HUES48 (cell line): ENCODE measurements at regions not wholly inside any gene's neighbourhood (a gene's known extent, or its start where the extent isn't known, plus 50 kb on each side); places are given as distances from the start of the nearest gene placed in this dataset.
A peak's percentile ranks its signal among the peaks of the same experiment; 100 is the strongest.

ENCODE experiments used
- H3K27ac ChIP-seq: one replicate; pipeline ENCODE4 v1.7.0; 2013; ENCODE audit warnings: low read depth, low read length, inconsistent platforms
- H3K27me3 ChIP-seq: 2 replicates; pipeline ENCODE4 v1.6.1; 2013; ENCODE audit warnings: mild to moderate bottlenecking, low read length; ENCODE audit not compliant: control insufficient read depth, insufficient read depth
- H3K36me3 ChIP-seq: 2 replicates; pipeline ENCODE4 v1.6.1; 2013; ENCODE audit warnings: low read length; ENCODE audit not compliant: control insufficient read depth, insufficient read depth
- H3K4me1 ChIP-seq: 2 replicates; pipeline ENCODE4 v1.6.1; 2013; ENCODE audit warnings: mild to moderate bottlenecking, low read length; ENCODE audit not compliant: control insufficient read depth, insufficient read depth
- H3K4me3 ChIP-seq: 2 replicates; pipeline ENCODE4 v1.5.1; 2013; ENCODE audit warnings: mild to moderate bottlenecking, low read depth, low read length
- H3K9ac ChIP-seq: 2 replicates; pipeline ENCODE4 v1.6.1; 2013; ENCODE audit warnings: mild to moderate bottlenecking, low read depth, low read length, moderate library complexity
- H3K9me3 ChIP-seq: 2 replicates; pipeline ENCODE4 v1.6.1; 2013; ENCODE audit warnings: low read length; ENCODE audit not compliant: control insufficient read depth, insufficient read depth

GRCh38 chr20:40435146-40435895 lies 253.7 kb downstream of the MAFB start:
- no peaks in the 10 kb centered on the region for H3K27me3 ChIP-seq
- H3K9ac ChIP-seq = no peak overlapping the region

GRCh38 chr20:40434122-40434521 lies 254.9 kb downstream of the MAFB start:
- H3K9me3 ChIP-seq = no peaks in the 10 kb centered on the region
- H3K4me1 ChIP-seq = no peaks in the 10 kb centered on the region
- no peaks in the 10 kb centered on the region for H3K27me3 ChIP-seq
- H3K9ac ChIP-seq = no peak overlapping the region
- no peak overlapping the region for H3K27ac ChIP-seq
- H3K4me3 ChIP-seq = no peak overlapping the region
- no peaks in the 10 kb centered on the region for H3K36me3 ChIP-seq

More at GRCh38 chr20:40435146-40435895, 253.7 kb downstream of the MAFB start:
- Histone ChIP-seq H3K4me3 (no peak overlapping the region), H3K27ac (no peak overlapping the region), H3K9me3 (no peaks in the 10 kb centered on the region), H3K4me1 (no peaks in the 10 kb centered on the region), H3K36me3 (no peaks in the 10 kb centered on the region)

- no peaks in the 10 kb centered on the region for H3K4me1 ChIP-seq
- no peak overlapping the region for H3K27ac ChIP-seq
- no peaks in the 10 kb centered on the region for H3K36me3 ChIP-seq
- no peaks in the 10 kb centered on the region for H3K9me3 ChIP-seq
- no peak overlapping the region for H3K4me3 ChIP-seq
- no peaks in the 10 kb centered on the region for H3K27me3 ChIP-seq
- no peak overlapping the region for H3K9ac ChIP-seq
Observed at GRCh38 chr20:40433341-40433861, 255.6 kb downstream of the MAFB start.

GRCh38 chr20:40431611-40432010 lies 257.4 kb downstream of the MAFB start:
- H3K9me3 ChIP-seq = no peaks in the 10 kb centered on the region
- no peak overlapping the region for H3K4me3 ChIP-seq
- H3K4me1 ChIP-seq = no peaks in the 10 kb centered on the region
- no peak overlapping the region for H3K9ac ChIP-seq
- peak overlapping the region; percentile 23 for H3K27ac ChIP-seq
- no peaks in the 10 kb centered on the region for H3K27me3 ChIP-seq
- no peaks in the 10 kb centered on the region for H3K36me3 ChIP-seq

- Histone ChIP-seq H3K36me3 (no peaks in the 10 kb centered on the region), H3K4me3 (no peak overlapping the region), H3K27me3 (no peaks in the 10 kb centered on the region), H3K4me1 (no peaks in the 10 kb centered on the region), H3K9ac (no peak overlapping the region), H3K9me3 (no peaks in the 10 kb centered on the region), H3K27ac (no peak overlapping the region)
Observed at GRCh38 chr20:40431112-40431511, 257.9 kb downstream of the MAFB start.

- Histone ChIP-seq H3K27me3 (no peaks in the 10 kb centered on the region), H3K4me3 (no peak overlapping the region), H3K36me3 (no peaks in the 10 kb centered on the region), H3K9ac (no peak overlapping the region), H3K4me1 (no peaks in the 10 kb centered on the region), H3K9me3 (no peaks in the 10 kb centered on the region), H3K27ac (no peak overlapping the region)
Observed at GRCh38 chr20:40427026-40427425, 262.0 kb downstream of the MAFB start.

- Histone ChIP-seq H3K27me3 (no peaks in the 10 kb centered on the region), H3K9ac (no peak overlapping the region), H3K4me1 (no peaks in the 10 kb centered on the region), H3K4me3 (no peak overlapping the region), H3K27ac (no peak overlapping the region), H3K36me3 (no peaks in the 10 kb centered on the region), H3K9me3 (no peaks in the 10 kb centered on the region)
Observed at GRCh38 chr20:40424695-40425094, 264.3 kb downstream of the MAFB start.

- H3K27me3 ChIP-seq = no peaks in the 10 kb centered on the region
- H3K27ac ChIP-seq = no peak overlapping the region
- no peaks in the 10 kb centered on the region for H3K4me1 ChIP-seq
- H3K36me3 ChIP-seq = no peaks in the 10 kb centered on the region
- no peak overlapping the region for H3K4me3 ChIP-seq
- no peaks in the 10 kb centered on the region for H3K9me3 ChIP-seq
- no peak overlapping the region for H3K9ac ChIP-seq
Observed at GRCh38 chr20:40422656-40423055, 266.4 kb downstream of the MAFB start.

- H3K27me3 ChIP-seq = no peaks in the 10 kb centered on the region
- H3K9ac ChIP-seq = no peak overlapping the region
- H3K4me3 ChIP-seq = no peak overlapping the region
- H3K4me1 ChIP-seq = peaks cover 11% of the 10 kb centered on the region; the same call in 1 of the 2 replicates
- no peaks in the 10 kb centered on the region for H3K36me3 ChIP-seq
- peaks cover 11% of the 10 kb centered on the region; the same call in 1 of the 2 replicates for H3K9me3 ChIP-seq
- no peak overlapping the region for H3K27ac ChIP-seq
Observed at GRCh38 chr20:40416274-40416673, 272.8 kb downstream of the MAFB start.

GRCh38 chr20:40414843-40415615 lies 274.0 kb downstream of the MAFB start:
- H3K9ac ChIP-seq = peak overlapping the region; percentile 80
- H3K9me3 ChIP-seq = peaks cover 11% of the 10 kb centered on the region; the same call in 1 of the 2 replicates
- no peak overlapping the region for H3K4me3 ChIP-seq
- H3K27ac ChIP-seq = no peak overlapping the region
- H3K36me3 ChIP-seq = no peaks in the 10 kb centered on the region
- H3K4me1 ChIP-seq = peaks cover 11% of the 10 kb centered on the region; the same call in 1 of the 2 replicates
- no peaks in the 10 kb centered on the region for H3K27me3 ChIP-seq

- Histone ChIP-seq H3K9ac (no peak overlapping the region), H3K27me3 (no peaks in the 10 kb centered on the region), H3K9me3 (no peaks in the 10 kb centered on the region), H3K36me3 (no peaks in the 10 kb centered on the region), H3K27ac (no peak overlapping the region), H3K4me1 (peaks cover 11% of the 10 kb centered on the region; the same call in 1 of the 2 replicates), H3K4me3 (no peak overlapping the region)
Observed at GRCh38 chr20:40410028-40410427, 279.0 kb downstream of the MAFB start.
